ENCODE measurements at regions not wholly inside any gene's neighbourhood (a gene's known extent, or its start where the extent isn't known, plus 50 kb on each side); places are given as distances from the start of the nearest gene placed in this dataset.

DNA sequence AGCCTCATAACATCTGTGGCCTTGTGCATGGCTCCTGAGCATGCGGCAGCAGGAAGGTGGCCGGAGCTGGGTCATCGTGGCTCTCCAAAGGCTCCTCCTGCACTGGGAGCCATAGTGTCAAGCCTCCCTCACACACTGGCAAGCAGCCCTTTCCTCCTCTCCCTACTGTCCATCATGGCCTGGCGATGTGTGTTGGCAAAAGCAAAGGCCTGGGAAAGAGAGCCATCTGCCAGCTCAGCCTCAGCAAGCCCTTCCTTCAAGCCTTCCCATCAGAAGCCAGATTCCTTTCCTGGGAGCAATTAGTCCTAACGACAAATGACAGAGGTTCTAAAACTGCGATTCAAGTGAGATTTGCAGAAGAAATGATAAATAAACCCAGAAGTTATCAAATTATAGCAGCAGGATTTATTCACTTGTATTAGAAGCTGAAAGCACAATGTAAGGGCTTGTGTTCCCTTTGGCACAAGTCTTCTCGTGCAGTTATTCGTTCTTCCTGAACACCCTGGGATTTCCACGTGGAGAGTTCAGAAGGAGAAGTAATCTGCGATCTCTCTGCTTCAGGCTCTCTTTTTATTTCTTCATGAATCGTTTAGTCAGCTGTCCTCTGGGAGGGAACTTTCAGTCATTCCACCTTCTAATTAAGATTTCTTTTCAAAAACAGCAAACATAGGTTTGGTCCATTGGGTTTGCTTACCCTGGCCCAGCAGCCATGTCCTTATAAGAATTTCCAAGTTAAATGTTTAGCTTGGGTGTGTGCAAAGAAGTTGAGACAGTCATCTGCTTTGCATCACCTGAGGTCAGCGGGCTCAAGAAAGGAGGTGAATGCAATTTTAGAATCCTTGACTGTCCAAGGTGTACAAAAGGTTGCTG lies 110.3 kb upstream of the TMC3 start:
- Histone ChIP-seq H3K14ac (ENCODE audit: insufficient read depth, low read length) (no peak overlapping the region), H2BK12ac (ENCODE audit: insufficient read length, low read depth, low read length) (no peak overlapping the region), H3K27me3 (ENCODE audit: insufficient read depth, low read length) (no peaks in the 10 kb centered on the region), H3K4me1 (ENCODE audit: insufficient read depth, low read length) (peaks cover 2% of the 10 kb centered on the region; the same call in 1 of the 2 replicates), H3K4ac (ENCODE audit: low read depth, low read length) (no peak overlapping the region), H3K23ac (ENCODE audit: insufficient read length, low read depth, low read length) (no peak overlapping the region), H3K27ac (ENCODE audit: insufficient read length, low read depth, low read length) (no peak overlapping the region), H4K20me1 (ENCODE audit: control insufficient read depth, insufficient read depth, insufficient read length) (no peaks in the 10 kb centered on the region), H2BK20ac (ENCODE audit: low read depth, low read length, poor library complexity, severe bottlenecking) (no peak overlapping the region), H4K91ac (ENCODE audit: insufficient read length, low read depth, low read length) (no peak overlapping the region), H2AFZ (ENCODE audit: low read length) (no peak overlapping the region), H3K18ac (ENCODE audit: insufficient read length, low read depth, low read length) (no peak overlapping the region), H2BK5ac (ENCODE audit: insufficient read length, low read length) (no peak overlapping the region), H2BK120ac (ENCODE audit: low read depth, low read length, poor library complexity, severe bottlenecking) (no peak overlapping the region), H3K23me2 (ENCODE audit: insufficient read length, low read depth, low read length, poor library complexity, severe bottlenecking) (no peaks in the 10 kb centered on the region), H3K9ac (ENCODE audit: extremely low read depth, insufficient read length, low read length) (no peak overlapping the region), H3K4me2 (ENCODE audit: insufficient read depth, insufficient read length, low read length) (no peak overlapping the region), H3K79me2 (ENCODE audit: insufficient read depth, low read length) (no peaks in the 10 kb centered on the region), H4K5ac (ENCODE audit: insufficient read length, low read depth, low read length) (no peak overlapping the region), H3K9me3 (ENCODE audit: control insufficient read depth, low read depth, low read length) (no peaks in the 10 kb centered on the region), H2BK15ac (ENCODE audit: low read depth, low read length) (no peak overlapping the region), H3T11ph (ENCODE audit: low read length) (no peak overlapping the region), H3K56ac (ENCODE audit: insufficient read length, low read depth, low read length) (no peak overlapping the region), H4K8ac (replicated peaks; ENCODE audit: insufficient read length, low read depth, low read length) (no peak overlapping the region), H3K79me1 (ENCODE audit: insufficient read depth, low read depth, low read length, poor library complexity, severe bottlenecking) (no peaks in the 10 kb centered on the region), H2AK5ac (ENCODE audit: insufficient read length, low read length) (no peak overlapping the region)
- no peak for DNase-seq
- Mint-ChIP-seq H3K9me3 (no peaks in the 10 kb centered on the region), H3K4me1 (peaks cover 6% of the 10 kb centered on the region in 2 experiments), H3K27me3 (ENCODE audit: low read depth) (no peaks in the 10 kb centered on the region), H3K36me3 (ENCODE audit: insufficient read depth in 1 of 3, low read depth in 3 of 3) (no peaks in the 10 kb centered on the region), H3K27ac (no peak overlapping the region), H3K4me3 (no peak overlapping the region)
- TF ChIP-seq, protein P1, sequence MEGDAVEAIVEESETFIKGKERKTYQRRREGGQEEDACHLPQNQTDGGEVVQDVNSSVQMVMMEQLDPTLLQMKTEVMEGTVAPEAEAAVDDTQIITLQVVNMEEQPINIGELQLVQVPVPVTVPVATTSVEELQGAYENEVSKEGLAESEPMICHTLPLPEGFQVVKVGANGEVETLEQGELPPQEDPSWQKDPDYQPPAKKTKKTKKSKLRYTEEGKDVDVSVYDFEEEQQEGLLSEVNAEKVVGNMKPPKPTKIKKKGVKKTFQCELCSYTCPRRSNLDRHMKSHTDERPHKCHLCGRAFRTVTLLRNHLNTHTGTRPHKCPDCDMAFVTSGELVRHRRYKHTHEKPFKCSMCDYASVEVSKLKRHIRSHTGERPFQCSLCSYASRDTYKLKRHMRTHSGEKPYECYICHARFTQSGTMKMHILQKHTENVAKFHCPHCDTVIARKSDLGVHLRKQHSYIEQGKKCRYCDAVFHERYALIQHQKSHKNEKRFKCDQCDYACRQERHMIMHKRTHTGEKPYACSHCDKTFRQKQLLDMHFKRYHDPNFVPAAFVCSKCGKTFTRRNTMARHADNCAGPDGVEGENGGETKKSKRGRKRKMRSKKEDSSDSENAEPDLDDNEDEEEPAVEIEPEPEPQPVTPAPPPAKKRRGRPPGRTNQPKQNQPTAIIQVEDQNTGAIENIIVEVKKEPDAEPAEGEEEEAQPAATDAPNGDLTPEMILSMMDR (conservative IDR thresholded peaks at IDR 0.05), result no peak
- no CpG with 5 or more reads among the region's 12 CpGs for WGBS (ENCODE audit: extremely low coverage, insufficient read length, low lambda C conversion rate)

Measured in H9 (cell line).